Activated CD4-positive, alpha-beta T cell treated with anti-CD3 and anti-CD28 coated beads, Interleukin-2, Interleukin-4, amounts not matched to agents 100 ng/mL and 50 ng/mL, durations not matched to agents 16 hours and 8 hours (primary cell): ENCODE measurements at regions not wholly inside any gene's neighbourhood (a gene's known extent, or its start where the extent isn't known, plus 50 kb on each side); places are given as distances from the start of the nearest gene placed in this dataset.
"Not testable (repeated sequence)": the region's sequence is repeated elsewhere in the genome, so short reads cannot be mapped to it uniquely, and the experiment has no call there.

Source experiments
- DNase-seq: peaks from one replicate; pipeline ENCODE4 v3.0.0-alpha.2; 2020; ENCODE audit warnings: low spot score

DNA sequence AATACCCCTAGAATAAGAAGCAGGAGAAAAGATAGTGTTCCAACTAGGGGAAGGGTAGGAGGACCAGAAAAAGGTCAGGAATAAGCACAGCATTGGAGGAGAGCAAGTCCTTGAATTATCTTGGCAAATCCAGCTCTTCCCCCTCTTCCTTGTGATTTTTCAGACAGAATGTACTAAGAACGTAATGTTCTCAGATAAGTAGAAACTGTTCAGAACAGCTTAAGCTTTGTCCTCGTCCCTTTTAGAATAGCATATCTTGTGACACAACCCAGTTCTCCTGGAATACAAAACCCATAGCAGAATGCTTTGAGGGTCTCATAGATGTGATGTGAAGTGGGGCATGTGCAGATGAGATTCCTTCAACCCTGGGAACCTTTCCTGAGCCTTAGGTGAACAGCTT is 97.4 kb downstream of the EMB start:
- no peak for DNase-seq

DNA sequence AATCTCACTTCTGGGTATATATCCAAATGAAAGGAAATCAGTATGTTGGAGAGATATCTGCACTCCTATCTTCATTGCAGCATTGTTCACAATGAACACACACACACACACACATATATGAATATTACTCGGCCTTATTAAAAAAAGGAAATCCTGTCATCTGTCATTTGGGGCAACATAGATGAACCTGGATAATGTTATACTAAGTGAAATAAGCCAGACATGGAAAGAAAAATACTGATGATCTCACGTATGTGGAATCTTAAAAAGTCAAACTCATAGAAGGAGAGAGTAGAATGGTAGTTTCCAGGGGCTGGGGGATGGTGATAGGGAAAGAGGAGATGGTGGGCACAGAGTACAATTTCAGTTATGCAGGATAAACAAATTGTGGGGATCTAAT is 100.3 kb downstream of the EMB start:
- no peak for DNase-seq

DNA sequence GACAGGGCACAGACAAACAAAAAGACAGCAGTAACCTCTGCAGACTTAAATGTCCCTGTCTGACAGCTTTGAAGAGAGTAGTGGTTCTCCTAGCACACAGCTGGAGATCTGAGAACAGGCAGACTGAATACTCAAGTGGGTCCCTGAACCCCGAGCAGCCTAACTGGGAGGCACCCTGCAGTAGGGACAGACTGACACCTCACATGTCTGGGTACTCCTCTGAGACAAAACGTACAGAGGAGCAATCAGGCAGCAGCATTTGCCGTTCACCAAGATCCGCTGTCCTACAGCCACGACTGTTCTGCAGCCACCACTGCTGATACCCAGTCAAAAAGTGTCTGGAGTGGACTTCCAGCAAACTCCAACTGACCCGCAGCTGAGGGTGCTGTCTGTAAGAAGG is 110.5 kb downstream of the EMB start:
- not testable (repeated sequence) for DNase-seq

DNA sequence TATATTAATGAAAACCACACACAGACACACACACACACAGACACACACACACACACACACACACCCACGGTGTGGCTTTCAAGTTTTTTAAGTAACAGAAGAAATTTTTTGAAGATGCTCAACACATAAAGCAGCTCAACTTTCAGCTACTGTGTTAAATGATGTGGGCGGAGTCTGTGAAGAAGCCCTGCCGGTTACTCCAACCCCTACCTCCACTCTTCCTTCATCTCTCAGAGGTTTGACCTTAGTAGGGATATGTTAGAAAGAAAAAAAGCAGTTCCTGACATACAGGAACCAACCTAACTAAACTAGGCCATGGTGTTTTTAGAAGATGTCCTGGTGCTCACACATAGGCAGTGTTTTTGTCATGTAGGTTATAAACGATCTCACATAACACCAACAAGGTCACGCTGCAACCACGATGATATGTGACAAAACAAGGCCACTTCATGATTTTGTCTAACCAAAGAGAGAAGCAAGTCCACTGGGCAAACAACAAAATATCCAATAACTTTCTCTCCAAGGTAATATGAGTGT is 112.8 kb downstream of the EMB start:
- no peak for DNase-seq

- DNase-seq, result peak; percentile 28
Measured at GRCh38 chr5:50325237-50325832, 115.8 kb downstream of the EMB start.

DNA sequence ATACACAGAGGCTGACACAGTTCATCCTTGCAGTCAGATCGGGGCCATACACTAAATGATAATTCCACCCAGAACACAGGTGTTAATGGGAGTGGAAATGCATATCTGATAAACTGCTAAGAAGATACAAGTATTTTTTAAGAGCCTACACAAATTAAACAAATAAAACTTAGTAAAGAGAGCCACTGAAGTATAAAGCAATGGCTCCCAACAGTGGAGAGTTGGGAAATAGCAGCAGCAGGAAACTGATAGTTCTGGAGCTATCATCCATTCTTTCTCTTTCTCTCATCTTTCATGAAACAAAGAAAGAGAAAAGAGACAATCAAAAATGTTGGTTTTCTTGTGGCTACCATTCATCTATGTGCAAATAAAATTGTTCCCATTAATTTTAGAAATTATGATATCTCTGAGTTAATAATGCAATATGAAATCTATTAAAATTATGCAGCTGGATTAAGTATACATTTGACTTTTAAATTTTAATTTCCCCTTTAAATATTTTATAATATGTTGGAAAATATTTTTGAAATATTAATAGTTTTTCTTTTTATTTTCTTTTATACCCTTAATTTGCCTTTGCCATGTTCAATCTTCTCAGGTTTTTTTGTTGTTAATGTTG is 120.8 kb downstream of the EMB start:
- no peak for DNase-seq

GRCh38 chr5:50318220-50318619 is 122.9 kb downstream of the EMB start:
- DNase-seq, result no peak

DNA sequence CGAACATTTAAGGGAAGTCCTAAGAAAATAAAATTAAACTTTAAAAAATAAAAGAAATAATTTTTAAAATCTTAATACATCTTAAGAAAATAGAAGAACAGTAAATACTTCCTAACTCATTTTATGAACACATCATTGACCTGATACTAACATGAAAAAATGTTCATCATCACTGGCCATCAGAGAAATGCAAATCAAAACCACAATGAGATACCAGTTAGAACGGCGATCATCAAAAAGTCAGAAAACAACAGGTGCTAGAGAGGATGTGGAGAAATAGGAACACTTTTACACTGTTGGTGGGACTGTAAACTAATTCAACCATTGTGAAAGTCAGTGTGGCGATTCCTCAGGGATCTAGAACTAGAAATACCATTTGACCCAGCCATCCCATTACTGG is 134.6 kb downstream of the EMB start:
- DNase-seq, result not testable (repeated sequence)

DNA sequence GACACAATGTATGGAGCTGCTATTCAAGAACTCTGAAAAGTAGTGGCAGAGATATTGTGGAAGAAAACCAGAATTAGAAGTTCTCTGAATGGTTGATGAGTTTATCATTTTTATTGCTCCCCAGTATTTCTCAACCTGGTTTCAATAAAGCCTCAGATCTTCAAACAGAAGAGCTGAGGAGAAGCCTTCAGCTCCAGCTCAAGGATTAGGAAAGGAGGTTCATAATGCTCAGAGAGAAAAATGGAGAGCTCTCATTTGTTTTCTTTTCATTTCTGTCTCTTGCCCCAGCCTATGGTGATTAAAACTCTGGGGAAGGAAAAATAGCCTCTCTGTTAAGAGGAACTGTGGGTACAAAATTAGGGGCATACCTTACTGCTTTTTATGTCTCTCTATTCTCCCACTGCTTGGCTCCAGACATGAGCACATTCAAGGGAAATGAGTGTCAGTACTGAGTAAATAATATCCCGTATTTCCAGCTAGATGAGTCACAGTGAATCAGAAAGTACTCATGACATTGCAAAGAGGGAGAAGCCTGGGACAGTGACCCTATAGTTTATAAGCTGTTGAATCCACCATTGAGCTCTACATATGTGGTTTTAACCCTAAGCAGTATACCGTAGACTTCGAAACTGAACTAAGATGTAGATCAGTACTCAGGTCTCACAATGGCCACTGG is 138.1 kb downstream of the EMB start:
- no peak for DNase-seq

- DNase-seq, result no peak
Measured at GRCh38 chr5:50301756-50302155, 139.3 kb downstream of the EMB start.

DNA sequence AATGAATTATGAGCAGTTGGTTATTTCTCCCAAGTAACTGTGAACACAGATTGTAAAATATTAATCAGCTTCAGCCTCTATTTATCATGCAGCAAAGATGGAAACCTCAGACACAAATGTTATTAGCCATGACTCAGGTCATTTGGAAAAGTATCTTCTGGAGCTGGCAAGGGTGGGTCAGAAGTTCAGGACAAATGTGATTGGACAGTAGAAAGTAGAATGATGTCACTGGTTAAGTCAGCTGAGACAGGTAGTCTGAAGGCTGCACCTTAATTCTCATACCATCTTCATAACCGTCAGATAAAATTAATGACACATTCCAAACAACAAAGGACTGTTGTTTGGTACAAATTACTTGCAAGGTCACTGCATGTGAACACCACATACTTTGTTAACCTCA is 140.2 kb downstream of the EMB start:
- no peak for DNase-seq

GRCh38 chr5:50299896-50300295 is 141.2 kb downstream of the EMB start:
- no peak for DNase-seq

DNA sequence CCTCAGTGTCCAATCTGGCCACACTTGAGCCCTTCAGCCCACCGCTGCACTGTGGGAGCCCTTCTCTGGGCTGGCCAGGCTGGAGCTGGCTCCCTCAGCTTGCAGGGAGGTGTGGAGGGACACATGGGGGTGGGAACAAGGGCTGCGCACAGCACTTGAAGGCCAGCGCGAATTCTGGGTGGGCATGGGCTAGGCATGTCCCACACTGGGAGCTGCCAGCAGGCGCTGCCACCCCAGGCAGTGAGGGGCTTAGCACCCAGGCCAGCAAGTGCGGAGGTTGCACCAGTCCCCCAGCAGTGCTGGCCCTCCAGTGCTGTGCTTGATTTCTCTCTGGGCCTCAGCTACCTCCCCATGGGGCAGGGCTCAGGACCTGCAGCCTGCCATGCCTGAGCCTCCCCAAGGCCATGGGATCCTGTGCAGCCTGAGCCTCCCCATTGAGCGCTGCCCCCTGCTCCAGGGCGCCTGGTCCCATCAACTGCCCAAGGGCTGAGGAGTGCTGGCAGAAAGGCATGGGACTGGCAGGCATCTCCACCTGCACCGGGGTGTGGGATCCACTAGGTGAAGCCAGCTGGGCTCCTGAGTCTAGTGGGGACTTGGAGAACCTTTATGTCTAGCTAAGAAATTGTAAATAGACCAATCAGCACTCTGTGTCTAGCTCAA is 148.2 kb downstream of the EMB start:
- DNase-seq, result no peak

- not testable (repeated sequence) for DNase-seq
Measured at GRCh38 chr5:50280461-50280860, 160.6 kb downstream of the EMB start.
